ENCODE measurements at regions not wholly inside any gene's neighbourhood (a gene's known extent, or its start where the extent isn't known, plus 50 kb on each side); places are given as distances from the start of the nearest gene placed in this dataset.

- no peak overlapping the region for H3K4me3 ChIP-seq (ENCODE audit: low read depth in 1 of 2, low read length in 2 of 2)
Measured at GRCh38 chr4:53764761-53765490, 173.6 kb upstream of the LNX1 start.

GRCh38 chr4:53763813-53764597, 172.7 kb upstream of the LNX1 start:
- Histone ChIP-seq H3K4me1 (ENCODE audit: control insufficient read depth in 1 of 2, insufficient read depth in 2 of 2, low read length in 2 of 2) (peaks cover 0 to 4% of the 10 kb centered on the region in 2 donors), H3K9ac (ENCODE audit: low read depth in 1 of 2, low read length in 2 of 2) (no peak overlapping the region), H3K36me3 (ENCODE audit: control insufficient read depth in 1 of 2, insufficient read depth in 2 of 2, low read length in 2 of 2) (no peaks in the 10 kb centered on the region), H3K27me3 (ENCODE audit: control insufficient read depth in 1 of 2, insufficient read depth in 2 of 2, low read length in 2 of 2) (no peaks in the 10 kb centered on the region), H3K27ac (ENCODE audit: low read depth, low read length) (no peak overlapping the region), H3K9me3 (ENCODE audit: control insufficient read depth in 1 of 2, low read length in 2 of 2) (no peaks in the 10 kb centered on the region), H3K4me3 (ENCODE audit: low read depth in 1 of 2, low read length in 2 of 2) (no peak overlapping the region)

More at GRCh38 chr4:53764761-53765490, 173.6 kb upstream of the LNX1 start:
- H3K4me1 ChIP-seq (ENCODE audit: control insufficient read depth in 1 of 2, insufficient read depth in 2 of 2, low read length in 2 of 2) = peaks cover 0 to 4% of the 10 kb centered on the region in 2 donors
- no peaks in the 10 kb centered on the region for H3K9me3 ChIP-seq (ENCODE audit: control insufficient read depth in 1 of 2, low read length in 2 of 2)
- H3K27ac ChIP-seq (ENCODE audit: low read depth, low read length) = no peak overlapping the region
- H3K9ac ChIP-seq (ENCODE audit: low read depth in 1 of 2, low read length in 2 of 2) = no peak overlapping the region
- no peaks in the 10 kb centered on the region for H3K27me3 ChIP-seq (ENCODE audit: control insufficient read depth in 1 of 2, insufficient read depth in 2 of 2, low read length in 2 of 2)
- no peaks in the 10 kb centered on the region for H3K36me3 ChIP-seq (ENCODE audit: control insufficient read depth in 1 of 2, insufficient read depth in 2 of 2, low read length in 2 of 2)

GRCh38 chr4:53755656-53756055, 164.4 kb upstream of the LNX1 start:
- H3K36me3 ChIP-seq (ENCODE audit: control insufficient read depth in 1 of 2, insufficient read depth in 2 of 2, low read length in 2 of 2) = no peaks in the 10 kb centered on the region
- no peaks in the 10 kb centered on the region for H3K9me3 ChIP-seq (ENCODE audit: control insufficient read depth in 1 of 2, low read length in 2 of 2)
- H3K9ac ChIP-seq (ENCODE audit: low read depth in 1 of 2, low read length in 2 of 2) = no peak overlapping the region
- H3K27ac ChIP-seq (ENCODE audit: low read depth, low read length) = no peak overlapping the region
- H3K27me3 ChIP-seq (ENCODE audit: control insufficient read depth in 1 of 2, insufficient read depth in 2 of 2, low read length in 2 of 2) = no peaks in the 10 kb centered on the region
- H3K4me3 ChIP-seq (ENCODE audit: low read depth in 1 of 2, low read length in 2 of 2) = no peak overlapping the region
- H3K4me1 ChIP-seq (ENCODE audit: control insufficient read depth in 1 of 2, insufficient read depth in 2 of 2, low read length in 2 of 2) = no peaks in the 10 kb centered on the region

GRCh38 chr4:53752124-53752523, 160.8 kb upstream of the LNX1 start:
- Histone ChIP-seq H3K4me3 (ENCODE audit: low read depth in 1 of 2, low read length in 2 of 2) (no peak overlapping the region), H3K4me1 (ENCODE audit: control insufficient read depth in 1 of 2, insufficient read depth in 2 of 2, low read length in 2 of 2) (no peaks in the 10 kb centered on the region), H3K9ac (ENCODE audit: low read depth in 1 of 2, low read length in 2 of 2) (no peak overlapping the region), H3K27me3 (ENCODE audit: control insufficient read depth in 1 of 2, insufficient read depth in 2 of 2, low read length in 2 of 2) (no peaks in the 10 kb centered on the region), H3K9me3 (ENCODE audit: control insufficient read depth in 1 of 2, low read length in 2 of 2) (no peaks in the 10 kb centered on the region), H3K36me3 (ENCODE audit: control insufficient read depth in 1 of 2, insufficient read depth in 2 of 2, low read length in 2 of 2) (no peaks in the 10 kb centered on the region), H3K27ac (ENCODE audit: low read depth, low read length) (no peak overlapping the region)

GRCh38 chr4:53748328-53748772, 157.1 kb upstream of the LNX1 start:
- Histone ChIP-seq H3K4me1 (ENCODE audit: control insufficient read depth in 1 of 2, insufficient read depth in 2 of 2, low read length in 2 of 2) (no peaks in the 10 kb centered on the region), H3K27ac (ENCODE audit: low read depth, low read length) (no peak overlapping the region), H3K36me3 (ENCODE audit: control insufficient read depth in 1 of 2, insufficient read depth in 2 of 2, low read length in 2 of 2) (no peaks in the 10 kb centered on the region), H3K9me3 (ENCODE audit: control insufficient read depth in 1 of 2, low read length in 2 of 2) (no peaks in the 10 kb centered on the region), H3K27me3 (ENCODE audit: control insufficient read depth in 1 of 2, insufficient read depth in 2 of 2, low read length in 2 of 2) (no peaks in the 10 kb centered on the region), H3K4me3 (ENCODE audit: low read depth in 1 of 2, low read length in 2 of 2) (no peak overlapping the region), H3K9ac (ENCODE audit: low read depth in 1 of 2, low read length in 2 of 2) (no peak overlapping the region)

GRCh38 chr4:53747401-53747800, 156.1 kb upstream of the LNX1 start:
- Histone ChIP-seq H3K4me3 (ENCODE audit: low read depth in 1 of 2, low read length in 2 of 2) (no peak overlapping the region), H3K4me1 (ENCODE audit: control insufficient read depth in 1 of 2, insufficient read depth in 2 of 2, low read length in 2 of 2) (no peaks in the 10 kb centered on the region), H3K27me3 (ENCODE audit: control insufficient read depth in 1 of 2, insufficient read depth in 2 of 2, low read length in 2 of 2) (no peaks in the 10 kb centered on the region), H3K27ac (ENCODE audit: low read depth, low read length) (no peak overlapping the region), H3K9ac (ENCODE audit: low read depth in 1 of 2, low read length in 2 of 2) (no peak overlapping the region), H3K9me3 (ENCODE audit: control insufficient read depth in 1 of 2, low read length in 2 of 2) (no peaks in the 10 kb centered on the region), H3K36me3 (ENCODE audit: control insufficient read depth in 1 of 2, insufficient read depth in 2 of 2, low read length in 2 of 2) (no peaks in the 10 kb centered on the region)

DNA sequence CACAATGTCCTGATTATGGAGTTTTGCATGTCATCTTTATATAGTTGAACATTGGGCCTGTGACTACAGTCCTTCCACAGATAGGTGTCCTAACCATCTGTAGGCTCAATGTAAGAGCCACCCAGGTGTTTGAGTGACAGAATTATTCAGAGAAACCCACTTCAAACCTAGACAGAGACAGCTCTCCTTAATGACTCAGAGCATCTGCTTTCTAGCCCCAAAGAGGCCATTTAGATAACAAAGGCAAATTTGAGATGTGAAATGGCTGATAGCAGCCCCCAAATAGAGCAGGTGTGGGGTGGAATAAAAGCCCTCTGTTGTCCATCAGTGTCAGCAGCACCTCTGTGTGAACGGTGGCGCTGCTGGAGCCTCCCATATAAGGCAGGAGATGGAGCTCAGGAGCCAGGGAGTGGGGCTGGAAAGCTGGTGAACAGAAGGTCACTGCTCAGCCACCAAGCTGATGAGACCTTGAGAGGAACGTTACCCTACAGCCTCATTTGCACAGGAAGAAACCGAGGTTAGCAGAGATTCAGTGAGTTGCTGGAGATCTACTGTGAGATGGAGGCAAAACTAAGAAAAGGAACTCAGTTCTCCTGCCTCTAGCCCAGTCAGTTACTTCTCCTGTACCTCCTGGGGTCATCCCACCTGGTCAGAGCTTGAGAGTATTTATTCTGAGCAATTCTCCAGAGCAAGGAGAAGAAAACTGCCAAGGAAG, 153.3 kb upstream of the LNX1 start:
- Histone ChIP-seq H3K27ac (ENCODE audit: low read depth, low read length) (no peak overlapping the region), H3K4me3 (ENCODE audit: low read depth in 1 of 2, low read length in 2 of 2) (no peak overlapping the region), H3K4me1 (ENCODE audit: control insufficient read depth in 1 of 2, insufficient read depth in 2 of 2, low read length in 2 of 2) (no peaks in the 10 kb centered on the region), H3K27me3 (ENCODE audit: control insufficient read depth in 1 of 2, insufficient read depth in 2 of 2, low read length in 2 of 2) (no peaks in the 10 kb centered on the region), H3K9ac (ENCODE audit: low read depth in 1 of 2, low read length in 2 of 2) (no peak overlapping the region), H3K9me3 (ENCODE audit: control insufficient read depth in 1 of 2, low read length in 2 of 2) (no peaks in the 10 kb centered on the region), H3K36me3 (ENCODE audit: control insufficient read depth in 1 of 2, insufficient read depth in 2 of 2, low read length in 2 of 2) (no peaks in the 10 kb centered on the region)

DNA sequence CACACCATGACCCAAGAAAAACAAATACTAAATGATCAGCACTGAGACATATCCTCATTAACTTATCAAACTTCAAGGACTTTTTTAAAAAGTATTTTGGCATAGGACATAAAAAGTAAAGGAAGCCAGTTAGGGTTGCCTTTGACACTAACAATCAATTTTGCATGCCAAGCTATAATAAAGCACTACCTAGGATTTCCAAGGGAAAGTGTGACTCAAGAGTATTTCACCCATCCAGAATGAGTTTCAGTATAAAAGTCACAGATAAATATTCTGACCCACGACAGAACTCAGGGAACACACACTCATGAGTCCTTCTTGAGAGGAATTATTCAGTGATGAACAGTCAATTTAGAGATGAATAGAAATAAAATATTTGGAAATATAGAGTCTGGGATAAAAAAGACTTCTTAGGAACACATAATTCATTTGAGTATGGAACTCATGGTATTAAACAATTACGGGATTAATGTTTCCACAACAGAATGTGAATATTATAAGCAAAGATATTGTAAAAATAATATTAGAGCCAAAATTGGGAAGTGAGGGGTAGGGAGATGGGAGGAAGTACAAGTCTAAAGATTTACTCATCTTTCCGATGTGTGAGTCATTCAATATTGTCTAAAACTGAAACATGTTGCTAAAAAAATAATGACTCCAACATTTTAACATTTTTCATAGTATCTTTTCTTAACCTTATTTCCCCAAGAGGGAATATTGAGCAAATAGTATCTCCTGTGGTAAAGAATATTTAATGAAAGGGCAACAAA, 143.5 kb upstream of the LNX1 start:
- H3K36me3 ChIP-seq (ENCODE audit: control insufficient read depth in 1 of 2, insufficient read depth in 2 of 2, low read length in 2 of 2) = no peaks in the 10 kb centered on the region
- no peaks in the 10 kb centered on the region for H3K27me3 ChIP-seq (ENCODE audit: control insufficient read depth in 1 of 2, insufficient read depth in 2 of 2, low read length in 2 of 2)
- H3K9ac ChIP-seq (ENCODE audit: low read depth in 1 of 2, low read length in 2 of 2) = no peak overlapping the region
- no peaks in the 10 kb centered on the region for H3K4me1 ChIP-seq (ENCODE audit: control insufficient read depth in 1 of 2, insufficient read depth in 2 of 2, low read length in 2 of 2)
- no peak overlapping the region for H3K27ac ChIP-seq (ENCODE audit: low read depth, low read length)
- no peak overlapping the region for H3K4me3 ChIP-seq (ENCODE audit: low read depth in 1 of 2, low read length in 2 of 2)
- no peaks in the 10 kb centered on the region for H3K9me3 ChIP-seq (ENCODE audit: control insufficient read depth in 1 of 2, low read length in 2 of 2)

GRCh38 chr4:53734182-53734581, 142.9 kb upstream of the LNX1 start:
- H3K27ac ChIP-seq (ENCODE audit: low read depth, low read length) = no peak overlapping the region
- no peaks in the 10 kb centered on the region for H3K9me3 ChIP-seq (ENCODE audit: control insufficient read depth in 1 of 2, low read length in 2 of 2)

More at GRCh38 chr4:53734182-53734581, 142.9 kb upstream of the LNX1 start:
- Histone ChIP-seq H3K36me3 (ENCODE audit: control insufficient read depth in 1 of 2, insufficient read depth in 2 of 2, low read length in 2 of 2) (no peaks in the 10 kb centered on the region), H3K27me3 (ENCODE audit: control insufficient read depth in 1 of 2, insufficient read depth in 2 of 2, low read length in 2 of 2) (no peaks in the 10 kb centered on the region), H3K9ac (ENCODE audit: low read depth in 1 of 2, low read length in 2 of 2) (no peak overlapping the region), H3K4me3 (ENCODE audit: low read depth in 1 of 2, low read length in 2 of 2) (no peak overlapping the region), H3K4me1 (ENCODE audit: control insufficient read depth in 1 of 2, insufficient read depth in 2 of 2, low read length in 2 of 2) (no peaks in the 10 kb centered on the region)
